ENCODE measurements at regions not wholly inside any gene's neighbourhood (a gene's known extent, or its start where the extent isn't known, plus 50 kb on each side); places are given as distances from the start of the nearest gene placed in this dataset.

DNA sequence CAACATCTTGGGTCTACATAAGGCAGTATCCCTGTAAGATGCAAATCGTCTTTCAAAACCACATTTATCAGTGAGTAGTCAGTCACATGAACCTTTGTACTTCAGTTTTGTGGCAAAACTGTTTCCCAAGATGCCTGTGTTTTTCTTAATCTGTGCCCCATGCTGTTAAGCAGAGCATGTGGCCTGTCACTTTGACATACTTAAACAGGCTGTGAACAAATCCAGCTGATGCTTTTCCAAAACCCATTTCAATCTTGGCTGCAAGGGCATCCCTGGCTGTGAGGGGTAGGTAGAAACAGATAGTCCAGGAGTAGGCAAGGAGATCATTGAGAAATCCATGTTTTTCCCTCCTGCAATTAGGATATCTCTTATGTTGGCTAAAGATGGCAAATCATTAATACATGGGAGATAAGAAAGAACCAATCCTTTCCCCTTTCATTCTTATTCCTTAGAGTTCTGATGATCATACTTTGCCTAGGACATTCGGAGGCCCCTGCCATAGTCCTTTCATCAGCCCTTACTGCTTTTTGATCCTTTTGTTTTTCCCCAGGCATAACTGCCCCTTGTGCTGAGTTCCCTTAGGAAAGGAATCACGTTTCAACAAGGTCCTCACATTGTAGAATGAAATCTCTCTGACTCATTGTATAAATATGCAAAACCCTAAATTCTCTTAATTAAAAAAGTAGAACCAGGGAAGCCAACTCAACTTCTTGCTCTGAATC lies 121.1 kb upstream of the EEA1 start:
- TF ChIP-seq CTCF (IDR thresholded peaks at IDR 0.05; ENCODE audit: insufficient read depth, low read depth, low read length): no peak
- H3K4me1 Mint-ChIP-seq (ENCODE audit: low read depth, unreplicated experiment): peaks cover 9% of the 10 kb centered on the region
- H3K27me3 ChIP-seq (ENCODE audit: insufficient read depth, low read length): no peaks in the 10 kb centered on the region
- FAIRE-seq (no peak), DNase-seq (ENCODE audit: low read depth) (peak; percentile 46)
- no peak overlapping the region for H3K27ac ChIP-seq (ENCODE audit: low read depth, low read length)
- H3K36me3 Mint-ChIP-seq (ENCODE audit: low read depth, unreplicated experiment): no peaks in the 10 kb centered on the region
- no peak overlapping the region for H2AFZ ChIP-seq (ENCODE audit: low read depth, low read length)
- H3K36me3 ChIP-seq (ENCODE audit: insufficient read depth, low read length): no peaks in the 10 kb centered on the region
- H3K79me2 ChIP-seq (ENCODE audit: insufficient read depth, low read length): no peaks in the 10 kb centered on the region
- H3K4me1 ChIP-seq (ENCODE audit: insufficient read depth, low read length): peaks cover 11% of the 10 kb centered on the region
- peaks cover 3% of the 10 kb centered on the region for H3K27me3 Mint-ChIP-seq (ENCODE audit: low read depth, unreplicated experiment)
- no peak overlapping the region for H3K27ac Mint-ChIP-seq (ENCODE audit: unreplicated experiment)
- no peaks in the 10 kb centered on the region for H3K9me3 ChIP-seq (ENCODE audit: insufficient read depth, low read depth, low read length)
- H3K4me3 Mint-ChIP-seq (ENCODE audit: unreplicated experiment): no peak overlapping the region
- H3K9ac ChIP-seq (ENCODE audit: low read length): no peak overlapping the region
- no peaks in the 10 kb centered on the region for H4K20me1 ChIP-seq (ENCODE audit: insufficient read depth, low read length)
- peak overlapping the region; percentile 40 for H3K4me2 ChIP-seq (ENCODE audit: low read length)
- H3K9me3 Mint-ChIP-seq (ENCODE audit: unreplicated experiment): no peaks in the 10 kb centered on the region
- no peak overlapping the region for H3K4me3 ChIP-seq (ENCODE audit: insufficient read depth, low read depth, low read length)

DNA sequence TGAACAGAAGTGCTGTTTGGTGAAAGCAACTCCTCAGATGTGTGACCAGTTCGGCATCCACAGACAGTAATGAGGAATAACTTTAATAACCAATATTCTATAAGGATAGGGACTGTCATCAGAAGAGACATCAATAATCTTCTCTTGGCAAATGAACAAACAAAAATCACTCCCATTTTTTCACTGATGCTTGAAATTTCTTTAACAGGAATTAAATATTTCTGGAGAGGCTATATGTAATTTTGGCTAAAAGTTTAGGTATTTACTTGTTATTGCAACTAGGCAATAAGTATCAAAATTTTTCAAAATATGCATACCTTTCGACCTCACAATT lies 121.6 kb upstream of the EEA1 start:
- DNase-seq (ENCODE audit: low read depth): no peak
- H3K36me3 Mint-ChIP-seq (ENCODE audit: low read depth, unreplicated experiment): no peaks in the 10 kb centered on the region
- TF ChIP-seq EZH2 (IDR thresholded peaks at IDR 0.05; ENCODE audit: insufficient read depth, low read length) (no peak), CTCF (IDR thresholded peaks at IDR 0.05; ENCODE audit: insufficient read depth, low read depth, low read length) (no peak)
- H3K36me3 ChIP-seq (ENCODE audit: insufficient read depth, low read length): no peaks in the 10 kb centered on the region
- no peaks in the 10 kb centered on the region for H3K9me3 Mint-ChIP-seq (ENCODE audit: unreplicated experiment)
- H3K79me2 ChIP-seq (ENCODE audit: insufficient read depth, low read length): no peaks in the 10 kb centered on the region
- no peaks in the 10 kb centered on the region for H3K9me3 ChIP-seq (ENCODE audit: insufficient read depth, low read depth, low read length)
- H2AFZ ChIP-seq (ENCODE audit: low read depth, low read length): no peak overlapping the region
- no peak overlapping the region for H3K27ac Mint-ChIP-seq (ENCODE audit: unreplicated experiment)
- peaks cover 11% of the 10 kb centered on the region for H3K4me1 ChIP-seq (ENCODE audit: insufficient read depth, low read length)
- no peak overlapping the region for H3K4me2 ChIP-seq (ENCODE audit: low read length)
- H3K27ac ChIP-seq (ENCODE audit: low read depth, low read length): no peak overlapping the region
- no peaks in the 10 kb centered on the region for H3K27me3 ChIP-seq (ENCODE audit: insufficient read depth, low read length)
- H3K9ac ChIP-seq (ENCODE audit: low read length): no peak overlapping the region
- H4K20me1 ChIP-seq (ENCODE audit: insufficient read depth, low read length): no peaks in the 10 kb centered on the region
- no peak for FAIRE-seq
- H3K4me3 ChIP-seq (ENCODE audit: insufficient read depth, low read depth, low read length): no peak overlapping the region
- H3K4me1 Mint-ChIP-seq (ENCODE audit: low read depth, unreplicated experiment): peaks cover 9% of the 10 kb centered on the region
- peaks cover 3% of the 10 kb centered on the region for H3K27me3 Mint-ChIP-seq (ENCODE audit: low read depth, unreplicated experiment)
- no peak overlapping the region for H3K4me3 Mint-ChIP-seq (ENCODE audit: unreplicated experiment)

GRCh38 chr12:93054021-93054420 lies 124.9 kb upstream of the EEA1 start:
- no peak overlapping the region for H3K4me3 Mint-ChIP-seq (ENCODE audit: unreplicated experiment)
- DNase-seq (ENCODE audit: low read depth) (no peak), FAIRE-seq (no peak)
- H2AFZ ChIP-seq (ENCODE audit: low read depth, low read length): no peak overlapping the region
- no peaks in the 10 kb centered on the region for H4K20me1 ChIP-seq (ENCODE audit: insufficient read depth, low read length)
- H3K36me3 ChIP-seq (ENCODE audit: insufficient read depth, low read length): no peaks in the 10 kb centered on the region
- H3K9ac ChIP-seq (ENCODE audit: low read length): no peak overlapping the region
- H3K4me3 ChIP-seq (ENCODE audit: insufficient read depth, low read depth, low read length): no peak overlapping the region
- no peaks in the 10 kb centered on the region for H3K27me3 ChIP-seq (ENCODE audit: insufficient read depth, low read length)
- H3K36me3 Mint-ChIP-seq (ENCODE audit: low read depth, unreplicated experiment): no peaks in the 10 kb centered on the region
- no peak overlapping the region for H3K27ac ChIP-seq (ENCODE audit: low read depth, low read length)
- peaks cover 1% of the 10 kb centered on the region for H3K9me3 Mint-ChIP-seq (ENCODE audit: unreplicated experiment)
- peaks cover 9% of the 10 kb centered on the region for H3K4me1 Mint-ChIP-seq (ENCODE audit: low read depth, unreplicated experiment)
- H3K4me2 ChIP-seq (ENCODE audit: low read length): no peak overlapping the region
- H3K4me1 ChIP-seq (ENCODE audit: insufficient read depth, low read length): peaks cover 11% of the 10 kb centered on the region
- TF ChIP-seq CTCF (IDR thresholded peaks at IDR 0.05; ENCODE audit: insufficient read depth, low read depth, low read length) (no peak), EZH2 (IDR thresholded peaks at IDR 0.05; ENCODE audit: insufficient read depth, low read length) (no peak)
- no peaks in the 10 kb centered on the region for H3K79me2 ChIP-seq (ENCODE audit: insufficient read depth, low read length)
- H3K9me3 ChIP-seq (ENCODE audit: insufficient read depth, low read depth, low read length): no peaks in the 10 kb centered on the region
- H3K27me3 Mint-ChIP-seq (ENCODE audit: low read depth, unreplicated experiment): peaks cover 10% of the 10 kb centered on the region
- no peak overlapping the region for H3K27ac Mint-ChIP-seq (ENCODE audit: unreplicated experiment)

Measured in astrocyte (in vitro differentiated cells and primary cell).